ENCODE measurements at regions not wholly inside any gene's neighbourhood (a gene's known extent, or its start where the extent isn't known, plus 50 kb on each side); places are given as distances from the start of the nearest gene placed in this dataset.

GRCh38 chr2:215499331-215499730, 63.5 kb upstream of the FN1 start:
- in situ Hi-C loops (cut with HindIII; ENCODE audit: low pct_unique_long_range_greater_than_20kb, low sequenced_read_pairs), result no loop called here
- no peak for TF ChIP-seq JUND (IDR thresholded peaks at IDR 0.05; ENCODE audit: low read depth)
- no peak for DNase-seq (ENCODE audit: low read depth in 1 of 2, low spot score in 1 of 2)

GRCh38 chr2:215498431-215498830, 62.6 kb upstream of the FN1 start:
- no peak for TF ChIP-seq JUND (IDR thresholded peaks at IDR 0.05; ENCODE audit: low read depth)
- in situ Hi-C loops (cut with HindIII; ENCODE audit: low pct_unique_long_range_greater_than_20kb, low sequenced_read_pairs), result no loop called here
- DNase-seq (ENCODE audit: low read depth in 1 of 2, low spot score in 1 of 2), result peak; percentile 12 to 60

GRCh38 chr2:215493376-215493775, 57.5 kb upstream of the FN1 start:
- no peak for TF ChIP-seq JUND (IDR thresholded peaks at IDR 0.05; ENCODE audit: low read depth)
- in situ Hi-C loops (cut with HindIII; ENCODE audit: low pct_unique_long_range_greater_than_20kb, low sequenced_read_pairs), result no loop called here
- DNase-seq (ENCODE audit: low read depth in 1 of 2, low spot score in 1 of 2), result no peak

DNA sequence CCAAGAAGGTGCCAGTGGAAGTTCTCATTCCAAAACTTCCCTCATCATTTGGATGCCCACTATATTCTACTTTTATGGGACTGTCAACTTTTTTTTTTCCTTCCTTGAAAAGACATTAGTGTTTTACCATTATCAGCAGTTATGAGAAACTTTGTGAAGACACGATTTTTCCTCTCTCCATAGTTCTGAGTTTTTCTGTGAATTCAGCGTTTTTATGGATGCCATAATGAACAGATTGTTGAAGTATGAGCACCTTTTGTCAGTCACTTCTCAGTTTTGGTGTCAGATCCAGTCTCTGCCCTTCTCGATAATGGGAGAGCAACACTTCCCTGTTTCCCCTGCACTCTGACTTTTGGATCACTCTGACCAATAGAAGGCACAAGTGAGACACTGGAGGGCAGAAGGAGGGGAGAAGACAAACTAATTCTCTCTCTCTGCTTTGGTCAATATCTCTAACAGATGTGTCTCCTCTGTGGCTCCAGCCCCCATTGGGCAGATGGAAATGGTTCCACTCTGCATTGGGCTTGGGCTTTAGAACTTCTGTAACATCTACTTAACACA, 53.5 kb upstream of the FN1 start:
- no peak for DNase-seq (ENCODE audit: low read depth in 1 of 2, low spot score in 1 of 2)
- in situ Hi-C loops (cut with HindIII; ENCODE audit: low pct_unique_long_range_greater_than_20kb, low sequenced_read_pairs), result no loop called here
- TF ChIP-seq JUND (IDR thresholded peaks at IDR 0.05; ENCODE audit: low read depth), result no peak

GRCh38 chr2:215487002-215487372, 51.1 kb upstream of the FN1 start:
- in situ Hi-C loops (cut with HindIII; ENCODE audit: low pct_unique_long_range_greater_than_20kb, low sequenced_read_pairs), result no loop called here
- DNase-seq (ENCODE audit: low read depth in 1 of 2, low spot score in 1 of 2), result peak in 1 of 2 experiments; percentile 6
- no peak for TF ChIP-seq JUND (IDR thresholded peaks at IDR 0.05; ENCODE audit: low read depth)

DNA sequence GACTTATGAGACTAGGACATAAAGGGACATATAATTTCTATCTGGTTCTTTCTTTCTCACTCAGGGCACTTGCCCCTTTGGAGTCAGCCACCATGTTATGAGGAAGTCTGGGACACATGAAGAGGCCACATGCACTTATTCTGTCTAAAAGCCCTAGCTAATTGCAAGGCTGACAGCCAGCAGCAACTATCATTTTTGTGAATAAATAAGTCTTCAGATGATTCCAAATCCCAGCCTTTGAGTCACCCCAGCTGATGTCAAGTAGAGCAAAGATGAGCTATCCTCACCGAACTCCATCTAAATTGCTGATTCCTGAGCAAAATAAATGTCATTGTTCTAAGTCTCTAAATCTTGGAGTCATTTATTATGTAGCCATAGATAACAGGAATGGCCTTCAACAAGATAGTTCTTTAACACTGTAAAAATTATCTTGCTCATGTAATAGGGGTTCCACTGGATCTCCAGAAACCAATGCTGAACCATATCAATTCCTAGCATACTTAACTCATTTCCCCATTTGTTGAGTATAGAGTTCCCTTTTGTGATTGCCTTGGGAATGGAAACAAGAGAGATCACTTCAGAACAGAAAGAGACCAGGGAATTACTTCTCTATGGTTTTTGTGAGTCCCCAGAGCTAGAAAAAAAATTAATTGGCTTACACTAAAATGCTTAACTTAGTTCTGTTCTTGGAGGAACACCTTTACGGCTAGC, 50.6 kb upstream of the FN1 start:
- DNase-seq (ENCODE audit: low read depth in 1 of 2, low spot score in 1 of 2), result no peak
- in situ Hi-C loops (cut with HindIII; ENCODE audit: low pct_unique_long_range_greater_than_20kb, low sequenced_read_pairs), result no loop called here
- no peak for TF ChIP-seq JUND (IDR thresholded peaks at IDR 0.05; ENCODE audit: low read depth)

All from T47D (cell line).